Naive thymus-derived CD4-positive, alpha-beta T cell (primary cell): ENCODE measurements at regions not wholly inside any gene's neighbourhood (a gene's known extent, or its start where the extent isn't known, plus 50 kb on each side); places are given as distances from the start of the nearest gene placed in this dataset.
A peak's percentile ranks its signal among the peaks of the same experiment; 100 is the strongest.

ENCODE experiments used
- ATAC-seq: fragments of 150-1000 bp; cut with Tn5 transposase; 2 replicates; pipeline ENCODE4 v1.10.0; 2021; ENCODE audit warnings: mild to moderate bottlenecking, moderate library complexity
- CTCF ChIA-PET: fragments of 350-600 bp; sonication (Branson Sonifier 250); formaldehyde crosslinking; loops from one replicate; lab custom pipeline; 2021; ENCODE audit warnings: antibody characterized with exemption; lab: Charles Lee
- POLR2A ChIA-PET: fragments of 350-600 bp; sonication (Branson Sonifier 250); formaldehyde crosslinking; loops from one replicate; lab custom pipeline; 2021; ENCODE audit warnings: antibody characterized with exemption, inconsistent platforms; lab: Charles Lee
- DNase-seq, 9 donors: peaks; one replicate each; pipeline versions ENCODE4 v3.0.0 to v3.0.0-alpha.2; 2020 to 2022; ENCODE audit warnings: mixed read lengths in 1 of 9
- H3K27ac ChIP-seq: one replicate; pipeline ENCODE4 v1.7.0; 2013; ENCODE audit warnings: mild to moderate bottlenecking, low read depth, low read length, moderate library complexity
- H3K27me3 ChIP-seq, 2 donors: one replicate each; pipeline ENCODE4 v1.7.0; 2013; ENCODE audit warnings: low read length in 2 of 2, mild to moderate bottlenecking in 2 of 2, moderate library complexity in 2 of 2; ENCODE audit not compliant: control insufficient read depth in 2 of 2, insufficient read depth in 2 of 2
- H3K36me3 ChIP-seq, 3 experiments: 1 replicate in 2 of 3; 2 replicates in 1 of 3; pipeline ENCODE4 v1.7.0; 2013; ENCODE audit warnings: low read length in 3 of 3, mild to moderate bottlenecking in 3 of 3, moderate library complexity in 1 of 3; ENCODE audit not compliant: insufficient read depth in 3 of 3, control insufficient read depth in 2 of 3
- H3K4me1 ChIP-seq, 2 donors: one replicate each; pipeline ENCODE4 v1.7.0; 2013; ENCODE audit warnings: low read length in 2 of 2, mild to moderate bottlenecking in 2 of 2, moderate library complexity in 1 of 2; ENCODE audit not compliant: control insufficient read depth in 2 of 2, insufficient read depth in 2 of 2
- H3K4me3 ChIP-seq: 2 replicates; pipeline ENCODE4 v1.7.0; 2013; ENCODE audit warnings: mild to moderate bottlenecking, low read length
- H3K9me3 ChIP-seq, 3 experiments: 1 replicate in 2 of 3; 2 replicates in 1 of 3; pipeline ENCODE4 v1.7.0; 2013; ENCODE audit warnings: low read length in 3 of 3; ENCODE audit not compliant: control insufficient read depth in 2 of 3
- H3K27ac Mint-ChIP-seq, 9 donors: one replicate each; pipeline ENCODE4 v1.8.0; 2020 to 2022; ENCODE audit warnings: mixed read lengths in 9 of 9, mild to moderate bottlenecking in 8 of 9, moderate library complexity in 5 of 9, inconsistent platforms in 2 of 9
- H3K27me3 Mint-ChIP-seq, 5 donors: one replicate each; pipeline ENCODE4 v1.8.0; 2021 to 2022; ENCODE audit warnings: mixed read lengths in 5 of 5, mild to moderate bottlenecking in 1 of 5
- H3K36me3 Mint-ChIP-seq, 5 donors: one replicate each; pipeline ENCODE4 v1.8.0; 2020 to 2022; ENCODE audit warnings: mixed read lengths in 5 of 5, mild to moderate bottlenecking in 3 of 5, inconsistent platforms in 1 of 5
- H3K4me1 Mint-ChIP-seq, 7 donors: one replicate each; pipeline ENCODE4 v1.8.0; 2020 to 2022; ENCODE audit warnings: mixed read lengths in 7 of 7, mild to moderate bottlenecking in 3 of 7, inconsistent platforms in 1 of 7
- H3K4me3 Mint-ChIP-seq, 10 donors: one replicate each; pipeline ENCODE4 v1.8.0; 2020 to 2022; ENCODE audit warnings: mild to moderate bottlenecking in 10 of 10, mixed read lengths in 10 of 10, moderate library complexity in 6 of 10, inconsistent platforms in 2 of 10
- H3K9me3 Mint-ChIP-seq, 11 donors: one replicate each; pipeline ENCODE4 v1.8.0; 2020 to 2022; ENCODE audit warnings: mixed read lengths in 11 of 11, mild to moderate bottlenecking in 4 of 11, inconsistent platforms in 1 of 11, moderate library complexity in 1 of 11
- intact Hi-C, 2 donors: fragments of 100-400 bp; cut with micrococcal nuclease; formaldehyde crosslinking; loops; one replicate each; pipeline ENCODE4 v1.15.1; 2023

GRCh38 chr2:30341500-30342267 is 105.4 kb upstream of the LCLAT1 start:
- Histone ChIP-seq H3K4me1 (peaks cover 16 to 26% of the 10 kb centered on the region in 2 donors), H3K27ac (no peak overlapping the region), H3K27me3 (no peaks in the 10 kb centered on the region), H3K9me3 (no peaks in the 10 kb centered on the region), H3K36me3 (no peaks in the 10 kb centered on the region), H3K4me3 (no peak overlapping the region)
- ATAC-seq (no peak), DNase-seq (no peak)
- Mint-ChIP-seq H3K4me3 (peak overlapping the region in 2 of 10 donors; percentile 8 to 39), H3K27ac (peak overlapping the region in 4 of 9 donors; percentile 29 to 78 (median 61)), H3K4me1 (peaks cover 20 to 44% (median 39%) of the 10 kb centered on the region in 7 donors), H3K27me3 (peaks cover 0 to 2% (median 0%) of the 10 kb centered on the region in 5 donors), H3K9me3 (peaks cover 2 to 16% (median 7%) of the 10 kb centered on the region in 11 donors), H3K36me3 (peaks cover 7 to 17% (median 10%) of the 10 kb centered on the region in 5 donors)
- CTCF ChIA-PET: no interaction called here
- intact Hi-C loops: no loop called here
- POLR2A ChIA-PET: interaction anchor here (1.0 kb wide), 1 partner anchor 20 kb away, joined by 3 read pairs; no protein-coding TSS in a partner anchor

GRCh38 chr2:30346471-30347169 is 100.4 kb upstream of the LCLAT1 start:
- H3K27me3 Mint-ChIP-seq: peaks cover 0 to 2% (median 0%) of the 10 kb centered on the region in 5 donors
- Histone ChIP-seq H3K36me3 (no peaks in the 10 kb centered on the region), H3K27ac (no peak overlapping the region), H3K4me3 (no peak overlapping the region), H3K9me3 (no peaks in the 10 kb centered on the region), H3K4me1 (no peaks in the 10 kb centered on the region), H3K27me3 (no peaks in the 10 kb centered on the region)
- peak overlapping the region in 1 of 9 donors; percentile 70 for H3K27ac Mint-ChIP-seq
- intact Hi-C loops: no loop called here
- DNase-seq (no peak), ATAC-seq (no peak)
- H3K4me3 Mint-ChIP-seq: no peak overlapping the region
- H3K9me3 Mint-ChIP-seq: peaks cover 0 to 17% (median 7%) of the 10 kb centered on the region in 11 donors
- H3K4me1 Mint-ChIP-seq: peaks cover 0 to 13% (median 6%) of the 10 kb centered on the region in 7 donors
- ChIA-PET CTCF (no interaction called here), POLR2A (interaction anchor here (3.7 kb wide), 1 partner anchor 11 kb away, joined by 17 read pairs; no protein-coding TSS in a partner anchor)
- H3K36me3 Mint-ChIP-seq: peaks cover 4 to 12% (median 8%) of the 10 kb centered on the region in 5 donors

- Histone ChIP-seq H3K4me1 (no peaks in the 10 kb centered on the region), H3K27ac (no peak overlapping the region), H3K27me3 (no peaks in the 10 kb centered on the region), H3K4me3 (no peak overlapping the region), H3K9me3 (no peaks in the 10 kb centered on the region), H3K36me3 (no peaks in the 10 kb centered on the region)
- no peak for ATAC-seq
- peaks cover 0 to 3% (median 0%) of the 10 kb centered on the region in 5 donors for H3K36me3 Mint-ChIP-seq
- intact Hi-C loops: no loop called here
- peak overlapping the region in 1 of 10 donors; percentile 8 for H3K4me3 Mint-ChIP-seq
- H3K27me3 Mint-ChIP-seq: peaks cover 0 to under 1% (median 0%) of the 10 kb centered on the region in 5 donors
- peaks cover 0 to 5% (median 0%) of the 10 kb centered on the region in 11 donors for H3K9me3 Mint-ChIP-seq
- peaks cover 0 to 12% (median 0%) of the 10 kb centered on the region in 7 donors for H3K4me1 Mint-ChIP-seq
- CTCF ChIA-PET: no interaction called here
- POLR2A ChIA-PET: interaction anchor here (0.9 kb wide), 1 partner anchor 73 kb away, joined by 3 read pairs; no protein-coding TSS in a partner anchor
- peak overlapping the region in 1 of 9 donors; percentile 9 for H3K27ac Mint-ChIP-seq
- no peak for DNase-seq
Measured at GRCh38 chr2:30348825-30349224, 98.2 kb upstream of the LCLAT1 start.

- intact Hi-C loops: no loop called here
- Mint-ChIP-seq H3K4me3 (no peak overlapping the region), H3K27me3 (no peaks in the 10 kb centered on the region), H3K27ac (peak overlapping the region in 1 of 9 donors; percentile 21), H3K4me1 (peaks cover 0 to 12% (median 0%) of the 10 kb centered on the region in 7 donors), H3K9me3 (peaks cover 0 to 4% (median 0%) of the 10 kb centered on the region in 11 donors), H3K36me3 (peaks cover 0 to 3% (median 0%) of the 10 kb centered on the region in 5 donors)
- Histone ChIP-seq H3K4me1 (no peaks in the 10 kb centered on the region), H3K27me3 (no peaks in the 10 kb centered on the region), H3K9me3 (no peaks in the 10 kb centered on the region), H3K36me3 (no peaks in the 10 kb centered on the region), H3K27ac (no peak overlapping the region), H3K4me3 (no peak overlapping the region)
- DNase-seq (no peak), ATAC-seq (no peak)
- POLR2A ChIA-PET: no interaction called here
- CTCF ChIA-PET: no interaction called here
Measured at GRCh38 chr2:30349691-30350090, 97.4 kb upstream of the LCLAT1 start.

- intact Hi-C loops: no loop called here
- DNase-seq (no peak), ATAC-seq (no peak)
- H3K4me3 ChIP-seq: no peak overlapping the region
- no peak overlapping the region for H3K4me3 Mint-ChIP-seq
- no peaks in the 10 kb centered on the region for H3K27me3 Mint-ChIP-seq
- no peaks in the 10 kb centered on the region for H3K9me3 ChIP-seq
- H3K36me3 Mint-ChIP-seq: peaks cover 0 to 3% (median 0%) of the 10 kb centered on the region in 5 donors
- ChIA-PET POLR2A (interaction anchor here (0.6 kb wide), 1 partner anchor 11 kb away, joined by 3 read pairs; no protein-coding TSS in a partner anchor), CTCF (no interaction called here)
- H3K4me1 Mint-ChIP-seq: peaks cover 0 to 12% (median 0%) of the 10 kb centered on the region in 7 donors
- peaks cover 0 to 4% (median 0%) of the 10 kb centered on the region in 11 donors for H3K9me3 Mint-ChIP-seq
- H3K27ac ChIP-seq: no peak overlapping the region
- no peaks in the 10 kb centered on the region for H3K4me1 ChIP-seq
- H3K36me3 ChIP-seq: no peaks in the 10 kb centered on the region
- no peaks in the 10 kb centered on the region for H3K27me3 ChIP-seq
- H3K27ac Mint-ChIP-seq: no peak overlapping the region
Measured at GRCh38 chr2:30351116-30351515, 95.9 kb upstream of the LCLAT1 start.

- ChIA-PET CTCF (no interaction called here), POLR2A (interaction anchor here (0.6 kb wide), 1 partner anchor 120 kb away, joined by 3 read pairs; no protein-coding TSS in a partner anchor)
- ATAC-seq: no peak
- H3K9me3 Mint-ChIP-seq: peaks cover 0 to 4% (median 0%) of the 10 kb centered on the region in 11 donors
- Histone ChIP-seq H3K9me3 (no peaks in the 10 kb centered on the region), H3K4me3 (no peak overlapping the region), H3K27ac (no peak overlapping the region), H3K4me1 (no peaks in the 10 kb centered on the region), H3K36me3 (no peaks in the 10 kb centered on the region), H3K27me3 (no peaks in the 10 kb centered on the region)
- H3K36me3 Mint-ChIP-seq: peaks cover 0 to 3% (median 0%) of the 10 kb centered on the region in 5 donors
- H3K4me1 Mint-ChIP-seq: peaks cover 0 to 12% (median 0%) of the 10 kb centered on the region in 7 donors
- intact Hi-C loops: no loop called here
- H3K27ac Mint-ChIP-seq: no peak overlapping the region
- no peak overlapping the region for H3K4me3 Mint-ChIP-seq
- no peaks in the 10 kb centered on the region for H3K27me3 Mint-ChIP-seq
- no peak for DNase-seq
Measured at GRCh38 chr2:30351949-30352348, 95.1 kb upstream of the LCLAT1 start.
